NCI-H1105 treated with DMSO at 0.1 percent for 48 hours (cell line): ENCODE measurements at regions not wholly inside any gene's neighbourhood (a gene's known extent, or its start where the extent isn't known, plus 50 kb on each side); places are given as distances from the start of the nearest gene placed in this dataset.

ENCODE experiments used
- DNase-seq: peaks from one replicate; lab custom pipeline; 2025; lab: John Stamatoyannopoulos, UW

- no peak for DNase-seq
Observed at GRCh38 chr11:95585069-95585751, 204.4 kb downstream of the FAM76B start.

DNA sequence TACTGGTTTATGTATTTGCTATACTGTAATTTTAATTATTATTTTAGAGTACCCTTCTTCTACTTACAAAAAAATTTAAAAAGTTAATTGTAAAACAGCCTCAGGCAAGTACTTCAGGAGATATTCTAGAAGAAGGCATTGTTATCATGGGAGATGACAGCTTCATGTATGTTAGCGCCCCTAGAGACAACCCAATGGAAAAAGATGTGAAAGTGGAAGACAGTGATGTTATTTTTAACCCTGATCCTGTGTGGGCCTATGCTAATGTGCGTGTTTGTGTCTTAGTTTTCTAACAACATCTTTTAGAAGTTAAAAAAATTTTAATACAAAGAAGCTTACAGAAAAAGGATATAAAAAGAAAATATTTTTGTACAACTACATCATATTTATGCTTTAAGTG, 205.0 kb downstream of the FAM76B start:
- no peak for DNase-seq

DNA sequence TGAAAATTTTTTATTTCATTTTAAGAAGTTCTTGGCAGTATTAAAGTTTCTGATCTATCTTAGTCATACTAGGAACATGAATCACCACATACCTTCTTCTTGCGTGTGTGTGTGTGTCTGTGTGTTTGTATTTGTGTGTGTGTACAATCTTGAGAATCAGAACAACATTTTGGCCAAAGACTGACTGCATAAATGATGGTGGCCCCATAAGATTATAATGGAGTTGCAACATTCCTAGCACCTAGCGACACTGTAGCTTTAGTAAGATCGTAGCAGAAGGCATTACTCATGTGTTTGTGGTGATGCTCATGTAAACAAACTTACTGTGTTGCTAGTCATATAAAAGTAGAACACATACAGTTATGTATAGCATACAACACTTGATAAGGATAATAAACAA, 205.4 kb downstream of the FAM76B start:
- DNase-seq: no peak

- no peak for DNase-seq
Observed at GRCh38 chr11:95577716-95578460, 211.7 kb downstream of the FAM76B start.

- no peak for DNase-seq
Observed at GRCh38 chr11:95576146-95576845, 213.3 kb downstream of the FAM76B start.

DNA sequence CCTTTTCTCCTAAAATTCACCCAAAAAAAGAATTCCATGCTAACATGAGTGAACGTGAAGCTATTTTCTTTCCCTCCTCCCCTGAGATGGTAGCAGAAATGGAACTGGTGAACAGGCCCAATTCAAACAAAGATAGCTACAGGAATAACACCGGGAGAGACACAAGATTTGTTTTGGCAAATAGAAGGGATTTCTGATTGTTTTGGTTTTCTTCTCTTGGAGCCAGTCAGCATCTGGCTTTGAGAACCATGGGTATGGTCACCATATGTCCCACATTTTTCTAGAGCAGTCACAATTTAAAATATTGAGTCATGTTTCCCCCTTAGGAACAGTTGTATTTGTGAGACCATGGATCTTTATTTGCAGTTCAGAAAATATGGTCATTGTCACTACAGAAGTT, 214.1 kb downstream of the FAM76B start:
- no peak for DNase-seq

DNA sequence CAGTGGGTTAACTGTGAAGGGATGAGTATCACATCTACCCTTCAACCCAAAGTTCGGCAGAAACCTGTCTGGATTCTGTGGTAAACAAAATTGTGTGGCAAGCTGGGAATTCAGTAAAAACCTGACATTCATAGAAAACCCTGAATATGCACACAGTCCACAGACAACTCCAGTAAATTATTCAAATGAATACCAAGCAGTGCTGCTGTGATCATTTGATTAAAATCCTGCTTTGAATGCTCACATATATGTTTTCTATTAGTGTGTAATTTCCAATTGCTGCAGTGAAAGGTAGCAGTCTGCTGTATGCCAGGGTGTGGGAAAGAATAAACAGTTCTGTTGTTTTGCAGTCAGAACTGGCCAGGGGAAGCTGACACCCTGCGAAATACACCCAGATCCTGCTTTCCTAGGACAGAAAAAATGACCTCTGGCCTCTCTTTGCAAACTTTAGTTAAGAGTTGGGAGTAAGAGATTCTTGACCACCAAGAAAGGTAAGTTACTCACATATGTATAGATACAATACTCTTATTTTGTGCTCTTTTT, 217.8 kb downstream of the FAM76B start:
- DNase-seq: no peak

- DNase-seq: no peak
Observed at GRCh38 chr11:95570845-95571244, 218.7 kb downstream of the FAM76B start.

DNA sequence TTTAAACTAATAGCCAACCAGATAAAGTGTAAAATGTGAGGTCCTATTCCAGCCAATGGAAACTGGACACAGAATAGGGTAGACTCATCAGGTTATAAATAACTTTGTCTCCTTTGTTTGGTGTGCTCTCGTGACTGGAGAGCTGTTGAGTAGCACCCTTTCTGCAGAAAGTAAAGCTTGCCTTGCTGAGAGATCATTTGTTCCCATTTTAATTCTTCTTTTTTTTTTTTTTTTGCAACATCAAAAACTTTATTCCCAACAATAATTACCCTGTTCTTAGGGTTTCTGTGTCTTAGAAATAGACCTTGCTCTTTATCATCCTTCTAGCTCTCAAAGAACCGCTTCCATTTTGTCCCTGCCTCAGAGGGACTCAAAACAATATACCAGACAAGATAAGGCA, 220.4 kb downstream of the FAM76B start:
- no peak for DNase-seq

DNA sequence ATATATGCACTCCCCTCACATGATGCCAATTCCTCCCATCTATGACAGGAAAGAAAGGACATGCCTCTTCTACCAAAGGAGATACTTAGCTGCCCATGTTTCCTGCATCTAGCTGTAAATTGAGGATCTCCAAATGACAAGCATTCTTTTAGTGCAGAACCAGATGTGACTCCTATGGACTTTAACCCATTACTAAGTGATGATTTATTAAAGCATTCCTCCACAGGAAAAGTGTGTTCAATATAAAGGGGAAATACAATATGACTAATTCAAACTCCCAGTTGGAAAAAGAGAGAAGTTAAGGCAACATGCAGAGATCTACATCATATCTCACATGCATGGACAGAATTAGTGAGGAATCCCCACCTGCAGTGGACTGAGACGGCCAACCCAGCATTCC, 221.3 kb downstream of the FAM76B start:
- no peak for DNase-seq

GRCh38 chr11:95567685-95568084, 221.9 kb downstream of the FAM76B start:
- no peak for DNase-seq

- no peak for DNase-seq
Observed at GRCh38 chr11:95566211-95566610, 223.4 kb downstream of the FAM76B start.

DNA sequence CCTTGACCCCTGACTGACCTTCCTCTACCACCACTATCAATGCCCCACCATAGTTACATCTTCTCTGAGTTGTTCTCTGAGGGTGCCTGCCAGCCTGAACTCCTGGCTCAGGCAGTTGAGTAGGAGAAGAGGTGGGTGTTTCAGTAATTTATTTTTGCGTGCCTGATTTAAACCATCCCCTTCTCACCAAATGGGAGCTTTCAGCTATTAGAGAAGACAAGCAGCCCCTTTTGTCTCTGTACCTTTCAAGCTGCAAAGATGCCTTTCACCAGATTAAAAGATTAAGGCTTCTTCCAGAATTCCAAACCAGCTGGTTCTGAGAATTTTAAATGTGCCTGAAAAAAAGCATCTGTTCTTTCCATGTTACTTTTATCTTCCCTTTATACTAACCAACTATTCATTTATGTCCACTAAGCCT, 223.8 kb downstream of the FAM76B start:
- no peak for DNase-seq

- DNase-seq: no peak
Observed at GRCh38 chr11:95563859-95564258, 225.7 kb downstream of the FAM76B start.

GRCh38 chr11:95563173-95563572, 226.4 kb downstream of the FAM76B start:
- no peak for DNase-seq

DNA sequence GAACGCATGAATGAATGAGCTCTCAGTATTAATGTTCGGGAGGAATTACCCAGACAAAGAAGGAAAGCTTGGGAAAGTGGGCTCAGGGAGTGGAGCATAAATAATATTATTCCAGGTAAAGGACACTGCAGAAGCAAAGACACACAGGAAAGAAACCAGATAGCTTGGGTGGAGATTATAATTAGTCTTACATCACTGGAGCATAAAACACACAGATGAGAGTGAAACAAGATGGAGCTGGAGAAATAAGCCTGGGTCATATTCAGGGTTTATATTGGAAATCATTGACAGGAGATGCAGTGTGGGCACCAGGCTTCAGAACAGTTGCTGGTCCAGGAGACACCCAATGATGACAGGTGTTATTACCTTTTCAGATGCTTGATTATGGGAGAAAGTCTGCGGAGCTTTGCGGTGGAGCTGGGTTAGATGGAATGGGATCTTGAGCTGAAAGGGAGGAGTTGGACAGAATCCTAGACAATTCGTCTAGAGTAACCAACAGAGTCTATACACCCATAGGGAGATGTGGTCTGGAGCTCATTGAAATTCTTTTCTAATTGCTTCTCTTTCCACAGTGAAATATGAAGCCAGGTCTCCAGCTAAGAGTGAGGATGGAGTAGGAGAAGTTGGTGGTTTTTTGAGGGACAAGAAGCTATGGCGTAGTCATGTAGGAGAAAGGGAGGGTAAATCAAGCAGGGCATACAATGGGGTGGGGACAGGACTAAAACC, 227.2 kb downstream of the FAM76B start:
- DNase-seq: no peak

- DNase-seq: no peak
Observed at GRCh38 chr11:95559899-95560298, 229.7 kb downstream of the FAM76B start.

DNA sequence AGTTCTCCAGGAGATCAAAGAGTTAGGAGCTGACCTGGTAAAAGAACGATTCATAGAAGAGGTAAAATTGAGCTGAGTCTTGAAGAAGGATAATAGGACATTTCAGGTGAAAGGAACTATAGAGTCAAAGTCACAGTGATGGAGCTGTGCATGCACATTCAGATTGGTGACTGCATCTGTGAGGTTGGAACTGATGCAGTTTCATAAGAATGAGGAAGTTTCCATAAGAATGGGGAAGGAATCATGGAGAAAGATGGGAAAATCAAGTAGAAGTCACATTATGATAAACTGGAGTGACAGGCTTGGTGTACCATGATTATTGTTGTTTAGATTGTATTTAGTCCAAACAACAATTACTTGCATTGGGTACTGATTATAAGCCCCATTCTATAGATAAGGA, 232.2 kb downstream of the FAM76B start:
- no peak for DNase-seq

DNA sequence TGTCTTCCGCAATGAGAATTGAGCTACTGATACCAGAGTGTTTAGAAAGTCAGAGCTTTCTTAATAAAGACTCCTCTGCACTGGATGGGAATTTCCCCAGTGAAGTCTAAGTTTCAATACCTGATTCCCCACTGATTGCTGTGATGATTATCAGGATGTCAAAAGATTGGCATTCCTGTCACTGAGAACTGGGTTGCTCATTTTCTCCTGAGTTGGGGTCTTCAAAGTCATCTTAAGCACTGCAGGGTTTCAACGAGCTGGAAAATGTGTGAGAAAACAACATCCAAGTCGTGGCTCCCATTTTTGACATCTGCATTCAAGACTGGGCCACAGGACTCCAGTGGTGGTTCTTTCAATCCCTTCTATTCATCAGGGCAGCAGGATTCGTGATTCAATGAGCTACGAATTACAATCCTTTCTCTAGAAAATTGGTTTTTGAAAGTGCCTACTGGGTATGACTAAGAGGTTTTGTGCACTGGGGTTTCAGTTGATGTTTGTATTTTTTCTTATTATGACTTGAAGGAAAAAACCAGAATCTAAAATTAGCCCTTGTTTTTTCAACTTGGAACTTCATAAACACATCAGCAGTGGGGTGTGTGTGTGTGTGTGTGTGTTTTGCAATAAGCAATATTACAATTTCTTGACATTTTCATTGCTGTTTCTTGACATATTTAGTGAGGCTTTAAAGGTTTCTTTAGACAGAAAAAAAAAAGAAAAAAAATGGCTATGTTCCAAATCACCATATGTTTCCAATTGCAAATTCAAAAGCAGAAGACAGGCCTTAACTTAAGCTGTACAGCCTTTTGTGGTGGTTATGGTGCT, 233.0 kb downstream of the FAM76B start:
- no peak for DNase-seq

DNA sequence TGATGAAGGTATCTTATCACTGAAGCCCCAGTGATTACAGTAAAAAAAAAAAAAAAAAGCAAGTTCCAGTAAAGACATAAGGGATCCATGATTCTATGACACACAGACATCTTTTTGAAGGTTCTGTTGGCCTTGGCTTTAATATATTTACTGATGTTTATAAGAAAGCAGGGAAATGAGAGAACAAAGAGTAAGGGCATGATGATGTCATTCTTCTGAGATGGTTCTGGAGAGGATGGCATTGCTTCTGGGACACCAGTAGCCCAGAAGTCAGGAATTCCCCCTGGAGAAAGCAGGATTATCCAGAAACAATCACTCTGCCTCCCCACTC, 233.6 kb downstream of the FAM76B start:
- no peak for DNase-seq

DNA sequence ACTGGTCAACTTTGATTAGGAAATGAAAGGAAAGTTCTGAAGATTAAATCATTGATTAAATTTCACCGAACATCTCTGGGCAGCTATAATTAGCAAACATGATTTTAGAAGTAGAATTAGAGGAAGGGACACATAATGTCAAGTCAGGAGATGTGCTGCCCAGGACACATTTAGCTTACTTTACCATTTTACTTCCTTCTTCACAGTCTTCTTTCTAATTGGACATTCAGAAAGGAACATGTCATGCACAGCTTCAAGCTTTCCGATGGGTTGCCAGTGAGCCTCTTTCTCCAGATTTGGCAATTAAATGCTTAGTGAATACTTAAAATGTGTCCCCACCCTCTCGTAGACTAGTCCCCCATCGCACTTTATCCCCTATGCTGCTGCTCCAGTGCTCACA, 234.7 kb downstream of the FAM76B start:
- no peak for DNase-seq
